ENCODE measurements at regions not wholly inside any gene's neighbourhood (a gene's known extent, or its start where the extent isn't known, plus 50 kb on each side); places are given as distances from the start of the nearest gene placed in this dataset.

GRCh38 chrX:39384996-39385395 lies 583.7 kb downstream of the MID1IP1 start:
- no peak overlapping the region for H3K9ac ChIP-seq (ENCODE audit: low read depth, low read length)
- peaks cover 7% of the 10 kb centered on the region; the same call in 1 of the 2 replicates for H3K9me3 ChIP-seq (ENCODE audit: control insufficient read depth, insufficient read depth, low read length)
- H3K4me3 ChIP-seq (ENCODE audit: low read depth, low read length) = no peak overlapping the region
- H3K27ac ChIP-seq (ENCODE audit: low read depth, low read length) = no peak overlapping the region
- no peaks in the 10 kb centered on the region for H3K27me3 ChIP-seq (ENCODE audit: control insufficient read depth, insufficient read depth, low read length)
- H3K4me1 ChIP-seq (ENCODE audit: control insufficient read depth, insufficient read depth, low read length) = no peaks in the 10 kb centered on the region
- no peaks in the 10 kb centered on the region for H3K36me3 ChIP-seq (ENCODE audit: control insufficient read depth, insufficient read depth, low read length)

GRCh38 chrX:39388730-39389129 lies 587.5 kb downstream of the MID1IP1 start:
- Histone ChIP-seq H3K4me3 (ENCODE audit: low read depth, low read length) (no peak overlapping the region), H3K4me1 (ENCODE audit: control insufficient read depth, insufficient read depth, low read length) (no peaks in the 10 kb centered on the region), H3K9me3 (ENCODE audit: control insufficient read depth, insufficient read depth, low read length) (peaks cover 4% of the 10 kb centered on the region; the same call in 1 of the 2 replicates), H3K36me3 (ENCODE audit: control insufficient read depth, insufficient read depth, low read length) (no peaks in the 10 kb centered on the region), H3K27me3 (ENCODE audit: control insufficient read depth, insufficient read depth, low read length) (no peaks in the 10 kb centered on the region), H3K9ac (ENCODE audit: low read depth, low read length) (no peak overlapping the region), H3K27ac (ENCODE audit: low read depth, low read length) (no peak overlapping the region)

- Histone ChIP-seq H3K27ac (ENCODE audit: low read depth, low read length) (no peak overlapping the region), H3K36me3 (ENCODE audit: control insufficient read depth, insufficient read depth, low read length) (no peaks in the 10 kb centered on the region), H3K27me3 (ENCODE audit: control insufficient read depth, insufficient read depth, low read length) (no peaks in the 10 kb centered on the region), H3K4me1 (ENCODE audit: control insufficient read depth, insufficient read depth, low read length) (no peaks in the 10 kb centered on the region), H3K4me3 (ENCODE audit: low read depth, low read length) (no peak overlapping the region), H3K9me3 (ENCODE audit: control insufficient read depth, insufficient read depth, low read length) (peaks cover 13% of the 10 kb centered on the region), H3K9ac (ENCODE audit: low read depth, low read length) (no peak overlapping the region)
Measured at GRCh38 chrX:39396358-39396995, 595.2 kb downstream of the MID1IP1 start.

- Histone ChIP-seq H3K27ac (ENCODE audit: low read depth, low read length) (no peak overlapping the region), H3K4me1 (ENCODE audit: control insufficient read depth, insufficient read depth, low read length) (no peaks in the 10 kb centered on the region), H3K9ac (ENCODE audit: low read depth, low read length) (no peak overlapping the region), H3K27me3 (ENCODE audit: control insufficient read depth, insufficient read depth, low read length) (no peaks in the 10 kb centered on the region), H3K9me3 (ENCODE audit: control insufficient read depth, insufficient read depth, low read length) (peaks cover 13% of the 10 kb centered on the region), H3K4me3 (ENCODE audit: low read depth, low read length) (no peak overlapping the region), H3K36me3 (ENCODE audit: control insufficient read depth, insufficient read depth, low read length) (no peaks in the 10 kb centered on the region)
Measured at GRCh38 chrX:39397561-39398199, 596.4 kb downstream of the MID1IP1 start.

GRCh38 chrX:39398215-39398962 lies 597.1 kb downstream of the MID1IP1 start:
- no peaks in the 10 kb centered on the region for H3K36me3 ChIP-seq (ENCODE audit: control insufficient read depth, insufficient read depth, low read length)

GRCh38 chrX:39398963-39399261 lies 597.7 kb downstream of the MID1IP1 start:
- Histone ChIP-seq H3K9ac (ENCODE audit: low read depth, low read length) (no peak overlapping the region), H3K36me3 (ENCODE audit: control insufficient read depth, insufficient read depth, low read length) (no peaks in the 10 kb centered on the region), H3K9me3 (ENCODE audit: control insufficient read depth, insufficient read depth, low read length) (peaks cover 13% of the 10 kb centered on the region), H3K27me3 (ENCODE audit: control insufficient read depth, insufficient read depth, low read length) (no peaks in the 10 kb centered on the region), H3K27ac (ENCODE audit: low read depth, low read length) (no peak overlapping the region), H3K4me3 (ENCODE audit: low read depth, low read length) (no peak overlapping the region), H3K4me1 (ENCODE audit: control insufficient read depth, insufficient read depth, low read length) (no peaks in the 10 kb centered on the region)

More at GRCh38 chrX:39398215-39398962, 597.1 kb downstream of the MID1IP1 start:
- no peak overlapping the region for H3K27ac ChIP-seq (ENCODE audit: low read depth, low read length)
- no peak overlapping the region for H3K9ac ChIP-seq (ENCODE audit: low read depth, low read length)
- H3K9me3 ChIP-seq (ENCODE audit: control insufficient read depth, insufficient read depth, low read length) = peaks cover 13% of the 10 kb centered on the region
- no peak overlapping the region for H3K4me3 ChIP-seq (ENCODE audit: low read depth, low read length)
- H3K27me3 ChIP-seq (ENCODE audit: control insufficient read depth, insufficient read depth, low read length) = no peaks in the 10 kb centered on the region
- no peaks in the 10 kb centered on the region for H3K4me1 ChIP-seq (ENCODE audit: control insufficient read depth, insufficient read depth, low read length)

GRCh38 chrX:39399387-39399786 lies 598.1 kb downstream of the MID1IP1 start:
- Histone ChIP-seq H3K27ac (ENCODE audit: low read depth, low read length) (no peak overlapping the region), H3K36me3 (ENCODE audit: control insufficient read depth, insufficient read depth, low read length) (no peaks in the 10 kb centered on the region), H3K4me1 (ENCODE audit: control insufficient read depth, insufficient read depth, low read length) (no peaks in the 10 kb centered on the region), H3K4me3 (ENCODE audit: low read depth, low read length) (no peak overlapping the region), H3K9me3 (ENCODE audit: control insufficient read depth, insufficient read depth, low read length) (peaks cover 16% of the 10 kb centered on the region), H3K9ac (ENCODE audit: low read depth, low read length) (no peak overlapping the region), H3K27me3 (ENCODE audit: control insufficient read depth, insufficient read depth, low read length) (no peaks in the 10 kb centered on the region)

GRCh38 chrX:39401483-39402110 lies 600.3 kb downstream of the MID1IP1 start:
- no peak overlapping the region for H3K27ac ChIP-seq (ENCODE audit: low read depth, low read length)
- H3K9ac ChIP-seq (ENCODE audit: low read depth, low read length) = no peak overlapping the region
- H3K4me3 ChIP-seq (ENCODE audit: low read depth, low read length) = no peak overlapping the region
- H3K4me1 ChIP-seq (ENCODE audit: control insufficient read depth, insufficient read depth, low read length) = no peaks in the 10 kb centered on the region
- no peaks in the 10 kb centered on the region for H3K27me3 ChIP-seq (ENCODE audit: control insufficient read depth, insufficient read depth, low read length)
- H3K9me3 ChIP-seq (ENCODE audit: control insufficient read depth, insufficient read depth, low read length) = peaks cover 16% of the 10 kb centered on the region
- H3K36me3 ChIP-seq (ENCODE audit: control insufficient read depth, insufficient read depth, low read length) = no peaks in the 10 kb centered on the region

GRCh38 chrX:39402158-39402557 lies 600.9 kb downstream of the MID1IP1 start:
- no peak overlapping the region for H3K4me3 ChIP-seq (ENCODE audit: low read depth, low read length)
- H3K9ac ChIP-seq (ENCODE audit: low read depth, low read length) = no peak overlapping the region
- no peak overlapping the region for H3K27ac ChIP-seq (ENCODE audit: low read depth, low read length)
- H3K36me3 ChIP-seq (ENCODE audit: control insufficient read depth, insufficient read depth, low read length) = no peaks in the 10 kb centered on the region
- H3K9me3 ChIP-seq (ENCODE audit: control insufficient read depth, insufficient read depth, low read length) = peaks cover 16% of the 10 kb centered on the region
- no peaks in the 10 kb centered on the region for H3K27me3 ChIP-seq (ENCODE audit: control insufficient read depth, insufficient read depth, low read length)
- no peaks in the 10 kb centered on the region for H3K4me1 ChIP-seq (ENCODE audit: control insufficient read depth, insufficient read depth, low read length)

GRCh38 chrX:39406799-39407198 lies 605.5 kb downstream of the MID1IP1 start:
- H3K27me3 ChIP-seq (ENCODE audit: control insufficient read depth, insufficient read depth, low read length) = no peaks in the 10 kb centered on the region
- H3K27ac ChIP-seq (ENCODE audit: low read depth, low read length) = no peak overlapping the region
- no peaks in the 10 kb centered on the region for H3K4me1 ChIP-seq (ENCODE audit: control insufficient read depth, insufficient read depth, low read length)
- H3K9ac ChIP-seq (ENCODE audit: low read depth, low read length) = no peak overlapping the region
- H3K9me3 ChIP-seq (ENCODE audit: control insufficient read depth, insufficient read depth, low read length) = peaks cover 13% of the 10 kb centered on the region
- no peaks in the 10 kb centered on the region for H3K36me3 ChIP-seq (ENCODE audit: control insufficient read depth, insufficient read depth, low read length)
- no peak overlapping the region for H3K4me3 ChIP-seq (ENCODE audit: low read depth, low read length)
